Right cardiac atrium (tissue), 5 donors: ENCODE measurements at regions not wholly inside any gene's neighbourhood (a gene's known extent, or its start where the extent isn't known, plus 50 kb on each side); places are given as distances from the start of the nearest gene placed in this dataset.

Experiments
- ATAC-seq, 2 donors: fragments of 200-7000 bp; cut with Tn5 transposase; one replicate each; pipeline versions ENCODE4 v1.8.0 to v1.9.1; 2020; ENCODE audit warnings: moderate library complexity in 2 of 2, mild to moderate bottlenecking in 1 of 2
- DNase-seq, 3 donors: peaks; one replicate each; pipeline ENCODE4 v3.0.0-alpha.2; 2020
- H3K27ac ChIP-seq: one replicate; pipeline ENCODE4 v1.5.1; 2013; ENCODE audit warnings: mild to moderate bottlenecking, low read length, control low read depth, moderate library complexity
- H3K27me3 ChIP-seq: one replicate; pipeline ENCODE4 v1.6.1; 2013; ENCODE audit not compliant: control insufficient read depth, insufficient read depth
- H3K4me1 ChIP-seq: one replicate; pipeline ENCODE4 v1.6.1; 2013; ENCODE audit warnings: low read length; ENCODE audit not compliant: control insufficient read depth, insufficient read depth
- H3K4me3 ChIP-seq: one replicate; pipeline ENCODE4 v1.5.1; 2013; ENCODE audit warnings: low read length, control low read depth
- H3K9me3 ChIP-seq: one replicate; pipeline ENCODE4 v1.6.1; 2013; ENCODE audit warnings: low read length; ENCODE audit not compliant: control insufficient read depth
- WGBS: extraction: QIAGEN DNeasy Blood & Tissue Kit; methylation state at CpG from one replicate; pipeline ENCODE4 v1.1.7; 2013; 5-methylcytosine and 5-hydroxymethylcytosine counted together
- intact Hi-C, 4 donors: fragments of 100-400 bp; cut with DNase I; formaldehyde crosslinking; loops; one replicate each; pipeline versions ENCODE4 v1.11.0 to v1.14.0; 2022 to 2023
- donor health status: healthy with polysubstance abuse.
- donor health status: DM: no; HTN: yes; CAD: no.
- donor health status: DM: no; HTN: no; CAD: no.
- donor health status: DM: no; HTN: yes; CAD: no; lungs with severe emphysema.
- donor health status: DM: yes; HTN: yes; CAD: no.

DNA sequence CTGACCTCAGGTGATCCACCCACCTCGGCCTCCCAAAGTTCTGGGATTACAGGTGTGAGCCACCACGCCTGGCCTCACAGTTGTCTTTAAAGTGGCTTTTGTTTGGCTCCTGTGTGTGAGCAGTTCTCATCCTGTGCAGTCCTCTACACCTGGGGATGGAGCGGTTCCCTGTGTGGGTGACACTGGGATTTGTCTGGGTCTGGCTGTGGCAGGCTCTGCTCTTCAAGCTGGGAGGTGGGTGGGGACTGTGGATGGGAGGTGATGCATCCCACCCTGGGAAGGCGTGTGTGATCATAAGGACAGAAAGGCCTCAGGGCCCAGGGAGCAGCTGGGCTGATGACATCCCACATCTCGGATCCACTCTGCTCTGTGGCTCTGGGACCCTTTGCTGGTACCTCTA, 1266.8 kb downstream of the BRD1 start:
- Histone ChIP-seq H3K9me3 (no peaks in the 10 kb centered on the region), H3K4me3 (no peak overlapping the region), H3K27ac (no peak overlapping the region), H3K4me1 (no peaks in the 10 kb centered on the region), H3K27me3 (no peaks in the 10 kb centered on the region)
- 85% methylated on average over 5 of the region's 5 CpGs for WGBS
- ATAC-seq (no peak), DNase-seq (peak in 1 of 3 donors; percentile 0)
- intact Hi-C loops, result no loop called here

DNA sequence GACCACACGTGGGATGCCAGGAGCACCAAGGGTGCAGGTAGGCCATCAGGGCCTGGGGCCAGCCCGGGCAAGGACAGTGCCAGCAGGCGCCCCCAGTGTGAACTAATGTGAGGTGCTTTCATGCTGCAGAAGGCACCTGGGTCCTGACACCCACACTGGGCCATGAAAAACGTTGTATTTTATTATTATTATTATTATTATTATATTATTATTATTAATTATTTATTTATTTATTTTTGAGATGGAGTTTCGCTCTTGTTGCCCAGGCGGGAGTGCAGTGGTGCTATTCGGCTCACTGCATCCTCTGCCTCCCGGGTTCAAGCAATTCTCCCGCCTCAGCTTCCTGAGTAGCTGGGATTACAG, 1267.3 kb downstream of the BRD1 start:
- no peak overlapping the region for H3K4me3 ChIP-seq
- intact Hi-C loops, result no loop called here
- H3K4me1 ChIP-seq, result no peaks in the 10 kb centered on the region
- DNase-seq (peak in 1 of 3 donors; percentile 0), ATAC-seq (no peak)
- H3K27me3 ChIP-seq, result no peaks in the 10 kb centered on the region
- 83% methylated on average over 9 of the region's 9 CpGs for WGBS
- H3K27ac ChIP-seq, result no peak overlapping the region
- no peaks in the 10 kb centered on the region for H3K9me3 ChIP-seq

DNA sequence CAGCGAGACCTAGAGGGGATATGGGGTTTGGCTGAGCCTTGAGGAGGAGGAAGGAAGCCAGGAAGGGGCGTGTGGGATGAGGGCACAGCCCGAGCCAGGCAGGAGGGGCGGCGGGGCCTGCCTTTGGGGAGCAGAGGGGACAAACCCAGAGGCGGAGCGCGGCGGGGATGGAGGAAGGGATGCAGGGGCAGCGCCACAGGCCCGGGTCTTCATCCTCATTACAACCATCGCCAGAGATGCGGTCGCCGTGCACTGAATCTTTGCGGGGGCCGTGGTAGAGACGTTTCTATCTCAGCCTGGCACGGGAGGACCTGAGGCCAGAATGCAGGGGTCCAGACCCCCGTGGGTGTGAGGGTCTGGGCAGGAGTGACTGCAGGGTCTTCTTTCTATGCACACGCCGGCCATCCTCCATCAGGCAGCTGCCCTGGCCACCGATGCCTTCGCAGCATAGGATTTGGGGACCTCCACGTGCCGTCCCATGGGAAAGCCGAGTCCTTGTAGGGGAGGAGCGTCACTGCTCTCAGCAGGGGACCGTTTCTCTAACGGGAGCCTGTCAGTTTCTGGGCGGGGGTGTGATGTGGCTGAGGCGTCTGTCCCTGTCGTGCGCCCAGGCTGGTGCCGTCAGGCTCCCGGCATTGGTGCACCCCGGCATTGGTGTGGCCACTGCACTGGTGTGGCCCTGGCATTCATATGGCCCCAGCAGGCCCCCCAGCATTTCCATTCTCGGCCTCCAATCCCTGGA, 1267.9 kb downstream of the BRD1 start:
- no peak for ATAC-seq
- 71% methylated on average over 38 of the region's 38 CpGs for WGBS

DNA sequence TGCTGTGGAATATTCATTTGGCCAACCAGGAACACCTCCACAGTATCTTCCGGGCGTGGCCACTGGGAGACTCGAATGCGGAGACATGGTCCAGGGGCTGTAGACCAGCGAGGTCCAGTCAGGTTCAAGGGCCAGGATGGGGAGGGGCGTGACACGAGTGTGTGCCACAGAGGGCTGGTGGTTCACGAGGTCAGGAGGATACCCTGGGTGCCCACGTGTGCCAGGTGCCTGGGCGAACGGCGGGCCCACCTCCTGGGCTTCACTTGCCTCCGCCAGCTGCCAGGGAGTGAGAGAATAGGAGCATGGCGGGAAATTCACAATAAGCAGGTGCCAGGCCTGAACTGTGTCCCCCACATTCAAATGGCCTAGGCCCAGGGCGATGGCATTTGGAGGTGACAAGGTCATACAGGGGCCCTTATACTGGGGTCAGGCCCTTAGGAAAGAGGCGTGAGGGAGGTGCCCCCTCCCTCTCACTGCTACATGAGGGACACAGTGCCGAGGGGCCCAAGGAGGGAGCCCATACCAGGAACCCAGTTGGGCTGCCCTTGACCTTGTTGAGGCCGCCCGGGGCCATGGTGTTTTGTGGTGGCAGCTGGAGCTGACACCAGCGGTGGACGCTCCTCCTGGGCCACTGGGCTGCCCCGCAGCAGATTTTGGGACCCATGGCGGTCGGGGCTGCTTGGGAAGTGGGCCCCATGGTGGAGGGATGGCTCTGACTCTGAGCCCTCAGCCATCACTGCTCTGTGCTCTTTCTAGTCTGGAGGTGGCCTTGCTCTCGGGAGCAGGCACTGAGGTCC, 1268.9 kb downstream of the BRD1 start:
- peak in 2 of 3 donors; percentile 2 to 27 for DNase-seq
- intact Hi-C loops, result no loop called here
- Histone ChIP-seq H3K27ac (no peak overlapping the region), H3K4me3 (no peak overlapping the region), H3K27me3 (no peaks in the 10 kb centered on the region), H3K9me3 (no peaks in the 10 kb centered on the region), H3K4me1 (no peaks in the 10 kb centered on the region)
- ATAC-seq, result no peak
- WGBS, result 88% methylated on average over 25 of the region's 25 CpGs

More for the DNA sequence above, 1267.9 kb downstream of the BRD1 start:
- intact Hi-C loops, result no loop called here
- no peak overlapping the region for H3K4me3 ChIP-seq
- no peaks in the 10 kb centered on the region for H3K9me3 ChIP-seq
- peak; percentile 4 to 43 (median 30) for DNase-seq
- no peaks in the 10 kb centered on the region for H3K27me3 ChIP-seq
- no peaks in the 10 kb centered on the region for H3K4me1 ChIP-seq
- no peak overlapping the region for H3K27ac ChIP-seq

DNA sequence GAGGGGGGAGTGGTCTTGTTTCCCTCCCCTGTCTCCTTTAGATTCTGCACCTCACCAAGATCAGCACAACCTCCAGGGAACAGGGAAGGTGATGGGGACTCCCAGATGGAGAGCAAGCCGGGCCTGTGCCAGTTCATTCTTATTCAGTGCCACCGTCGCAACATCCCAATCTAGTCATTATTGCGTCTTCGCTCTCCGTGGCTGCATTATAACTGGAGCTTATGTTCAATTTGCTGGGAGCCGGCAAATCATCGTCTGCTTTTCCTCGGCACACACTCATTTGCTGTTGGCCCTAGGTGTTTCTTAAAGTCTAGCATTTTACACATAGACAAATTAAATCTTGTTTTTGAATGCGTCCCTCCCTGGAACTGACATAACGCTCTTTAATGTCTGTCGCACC, 1269.7 kb downstream of the BRD1 start:
- no peak overlapping the region for H3K27ac ChIP-seq
- H3K4me3 ChIP-seq, result no peak overlapping the region
- intact Hi-C loops, result no loop called here
- H3K9me3 ChIP-seq, result no peaks in the 10 kb centered on the region
- no peaks in the 10 kb centered on the region for H3K4me1 ChIP-seq
- DNase-seq (no peak), ATAC-seq (no peak)
- H3K27me3 ChIP-seq, result no peaks in the 10 kb centered on the region
- WGBS, result 95% methylated on average over 12 of the region's 12 CpGs

DNA sequence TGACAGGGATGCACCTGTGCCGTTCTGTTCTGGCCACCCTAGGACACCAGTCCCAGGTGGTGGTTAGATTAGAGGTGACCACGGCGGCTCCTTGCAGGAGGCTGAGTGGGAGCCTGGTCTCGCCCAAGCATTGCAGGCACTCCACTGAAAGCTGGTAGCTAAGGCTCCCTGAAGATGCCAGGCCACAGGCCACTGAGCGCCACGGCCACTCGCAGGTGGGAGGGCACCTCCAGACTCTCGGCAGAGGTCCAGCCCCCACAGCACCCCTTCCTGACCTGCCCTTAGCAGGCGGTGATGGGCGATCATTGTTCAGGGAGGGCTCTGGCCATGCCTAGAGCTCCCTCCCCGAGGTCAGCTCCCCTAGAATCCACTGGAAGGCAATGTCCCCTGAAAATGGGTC, 1270.2 kb downstream of the BRD1 start:
- 88% methylated on average over 11 of the region's 11 CpGs for WGBS
- no peaks in the 10 kb centered on the region for H3K27me3 ChIP-seq
- no peak overlapping the region for H3K27ac ChIP-seq
- no peaks in the 10 kb centered on the region for H3K4me1 ChIP-seq
- no peaks in the 10 kb centered on the region for H3K9me3 ChIP-seq
- DNase-seq (no peak), ATAC-seq (no peak)
- H3K4me3 ChIP-seq, result no peak overlapping the region
- intact Hi-C loops, result no loop called here

DNA sequence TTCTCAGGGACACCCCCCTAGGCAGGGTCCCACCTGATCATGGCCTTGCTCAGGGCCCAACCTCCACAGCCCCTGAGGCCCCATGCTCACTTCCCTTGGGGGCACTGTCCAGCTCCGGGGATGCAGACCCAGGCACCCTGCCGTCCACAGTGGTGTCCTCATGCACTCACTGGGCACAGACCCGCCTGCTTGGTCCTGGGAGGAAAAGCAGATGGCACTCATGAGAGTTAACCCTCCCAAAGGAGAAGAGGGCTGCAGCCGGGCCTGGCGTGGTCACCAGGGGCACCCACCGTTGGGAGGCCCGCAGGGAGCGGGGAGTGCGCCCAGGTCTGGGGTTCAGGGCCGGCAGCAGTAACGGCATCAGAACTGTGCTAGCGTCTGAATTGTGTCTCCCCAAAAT, 1270.9 kb downstream of the BRD1 start:
- H3K27ac ChIP-seq, result no peak overlapping the region
- 90% methylated on average over 12 of the region's 12 CpGs for WGBS
- no peak overlapping the region for H3K4me3 ChIP-seq
- H3K27me3 ChIP-seq, result no peaks in the 10 kb centered on the region
- intact Hi-C loops, result no loop called here
- peak in 1 of 3 donors; percentile 42 for DNase-seq
- H3K4me1 ChIP-seq, result no peaks in the 10 kb centered on the region
- no peaks in the 10 kb centered on the region for H3K9me3 ChIP-seq
- ATAC-seq, result no peak

DNA sequence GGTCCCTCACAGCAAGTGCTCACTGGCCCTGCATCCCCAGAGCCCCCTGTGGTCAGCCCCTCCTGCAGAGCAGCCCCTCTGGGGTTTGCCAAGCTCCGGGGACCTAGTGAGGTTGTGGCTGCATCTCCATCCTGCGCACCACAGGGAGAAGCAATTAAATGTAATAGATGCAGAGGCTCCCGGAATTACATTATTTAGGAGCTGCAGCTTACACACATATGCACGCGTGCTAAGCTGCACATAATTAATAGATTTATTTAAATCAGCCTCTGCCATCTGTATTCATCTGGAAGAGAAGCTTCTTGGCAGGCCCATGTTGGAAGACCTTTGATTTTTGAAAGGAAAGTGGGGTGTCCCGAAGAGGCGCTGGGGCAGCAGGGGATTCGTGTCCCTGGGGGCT, 1271.5 kb downstream of the BRD1 start:
- DNase-seq, result peak in 1 of 3 donors; percentile 19
- Histone ChIP-seq H3K27me3 (no peaks in the 10 kb centered on the region), H3K4me3 (no peak overlapping the region), H3K27ac (no peak overlapping the region), H3K9me3 (no peaks in the 10 kb centered on the region), H3K4me1 (no peaks in the 10 kb centered on the region)
- ATAC-seq, result no peak
- WGBS, result 87% methylated on average over 8 of the region's 8 CpGs
- intact Hi-C loops, result no loop called here

DNA sequence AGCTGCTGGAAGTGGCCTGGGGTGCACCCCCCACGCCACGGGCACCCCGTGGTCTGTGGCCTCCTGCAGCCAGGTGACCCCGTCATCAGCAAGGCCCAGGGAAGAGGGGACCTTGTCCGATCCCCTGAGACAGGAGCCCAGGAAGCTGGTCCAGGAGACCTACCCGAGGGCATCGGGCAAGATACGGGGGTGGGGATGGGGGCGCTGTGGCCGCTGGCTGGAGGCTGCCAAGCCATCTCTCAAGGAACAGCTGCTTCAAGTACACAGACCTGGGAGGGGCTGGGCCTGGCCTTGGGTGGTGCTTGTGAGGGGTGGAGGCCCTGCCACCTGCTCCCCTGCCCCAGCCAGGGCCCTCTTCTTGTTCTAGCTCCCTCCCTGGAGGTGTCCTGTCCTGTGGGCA, 1272.1 kb downstream of the BRD1 start:
- no peak overlapping the region for H3K27ac ChIP-seq
- ATAC-seq, result no peak
- intact Hi-C loops, result no loop called here
- H3K27me3 ChIP-seq, result no peaks in the 10 kb centered on the region
- no peaks in the 10 kb centered on the region for H3K4me1 ChIP-seq
- WGBS, result 79% methylated on average over 10 of the region's 10 CpGs
- DNase-seq, result peak in 2 of 3 donors; percentile 32 to 39
- H3K9me3 ChIP-seq, result no peaks in the 10 kb centered on the region
- H3K4me3 ChIP-seq, result no peak overlapping the region

DNA sequence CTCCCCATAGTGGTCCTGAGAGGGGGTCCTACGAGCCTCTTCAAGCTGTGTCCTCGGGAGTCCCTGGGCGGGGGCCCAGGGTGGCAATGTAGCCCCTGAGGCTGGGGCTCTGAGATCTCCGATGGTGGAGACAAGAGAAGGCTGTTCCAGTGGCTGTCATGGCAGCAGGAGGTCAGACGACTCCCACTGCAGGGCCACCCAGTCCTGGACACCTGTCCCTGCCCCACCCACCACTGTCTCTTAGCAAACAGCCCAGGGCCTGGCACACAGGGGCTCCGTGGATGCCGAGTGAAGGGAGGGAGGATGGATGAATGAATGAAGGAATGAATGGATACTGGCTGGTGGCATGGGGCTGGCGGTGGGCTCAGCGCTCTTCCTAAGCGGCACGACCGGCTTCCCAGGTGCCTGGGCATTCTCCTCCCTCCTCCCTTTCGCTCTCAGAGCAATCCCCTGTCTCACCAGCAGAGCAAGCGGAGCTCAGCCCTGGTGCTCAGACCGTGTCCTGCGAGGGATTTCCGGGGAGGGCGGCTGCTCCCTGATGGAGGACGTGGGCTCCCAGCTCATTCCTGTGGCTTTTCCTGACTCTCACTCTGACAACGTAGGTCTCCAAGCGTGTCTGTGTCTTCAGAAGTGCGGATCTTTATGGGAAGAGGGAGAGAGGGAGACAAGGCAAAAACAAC, 1272.6 kb downstream of the BRD1 start:
- no peak overlapping the region for H3K4me3 ChIP-seq
- ATAC-seq, result no peak
- 58% methylated on average over 22 of the region's 22 CpGs for WGBS
- H3K4me1 ChIP-seq, result no peaks in the 10 kb centered on the region
- intact Hi-C loops, result no loop called here
- H3K27me3 ChIP-seq, result no peaks in the 10 kb centered on the region
- no peak overlapping the region for H3K27ac ChIP-seq
- DNase-seq, result peak in 1 of 3 donors; percentile 37
- H3K9me3 ChIP-seq, result no peaks in the 10 kb centered on the region

DNA sequence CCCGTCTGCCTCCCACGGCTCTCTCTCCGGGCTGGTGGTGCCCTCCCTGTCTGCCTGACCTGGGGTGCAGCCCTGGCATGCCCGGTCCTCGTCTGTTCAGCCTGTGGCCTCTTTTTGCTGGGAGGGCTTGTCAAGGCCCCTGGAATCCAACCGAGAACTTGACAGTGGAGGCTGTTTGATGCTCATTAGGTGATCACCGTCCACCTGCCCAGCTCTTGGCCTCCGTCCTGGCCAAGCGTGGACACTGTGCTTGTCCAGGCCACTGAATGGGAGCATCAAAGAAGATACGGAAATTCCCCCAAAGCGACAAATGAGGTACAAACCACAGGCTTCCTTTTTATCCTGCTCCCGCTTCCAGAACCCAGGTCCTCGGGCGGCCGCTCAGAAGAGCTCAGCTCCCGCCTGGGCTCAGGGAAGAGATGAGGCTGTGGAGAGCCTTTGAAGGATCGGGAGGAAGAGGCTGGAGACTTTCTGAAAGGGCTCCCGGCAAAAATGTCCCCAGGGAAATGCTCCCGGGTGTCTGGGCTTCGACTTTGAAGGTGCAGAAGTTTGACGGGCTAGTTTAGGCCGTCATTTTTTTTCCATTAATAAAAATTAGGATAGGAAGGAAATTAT, 1273.9 kb downstream of the BRD1 start:
- no peaks in the 10 kb centered on the region for H3K27me3 ChIP-seq
- ATAC-seq, result no peak
- WGBS, result 81% methylated on average over 22 of the region's 22 CpGs
- no peak overlapping the region for H3K4me3 ChIP-seq
- no peaks in the 10 kb centered on the region for H3K4me1 ChIP-seq
- no peaks in the 10 kb centered on the region for H3K9me3 ChIP-seq
- peak in 2 of 3 donors; percentile 9 to 33 for DNase-seq
- intact Hi-C loops, result no loop called here
- H3K27ac ChIP-seq, result no peak overlapping the region
